ENCODE measurements at regions not wholly inside any gene's neighbourhood (a gene's known extent, or its start where the extent isn't known, plus 50 kb on each side); places are given as distances from the start of the nearest gene placed in this dataset.

- TF ChIP-seq CTCF (IDR thresholded peaks at IDR 0.05; ENCODE audit: extremely low read depth, low read depth, low read length), result no peak
- Histone ChIP-seq H3K4me2 (ENCODE audit: insufficient read depth, low read length) (no peak overlapping the region), H3K4me3 (ENCODE audit: insufficient read depth, low read length) (no peak overlapping the region), H3K9me3 (ENCODE audit: low read depth, low read length) (no peaks in the 10 kb centered on the region), H4K20me1 (ENCODE audit: insufficient read depth, low read length) (no peaks in the 10 kb centered on the region), H2AFZ (ENCODE audit: low read length) (no peak overlapping the region), H3K4me1 (ENCODE audit: insufficient read depth, low read length) (no peaks in the 10 kb centered on the region), H3K79me2 (ENCODE audit: insufficient read depth, low read length) (no peaks in the 10 kb centered on the region), H3K27me3 (ENCODE audit: insufficient read depth, low read length) (no peaks in the 10 kb centered on the region), H3K27ac (ENCODE audit: low read depth, low read length) (no peak overlapping the region), H3K36me3 (ENCODE audit: insufficient read depth, low read length) (no peaks in the 10 kb centered on the region)
- no peak for DNase-seq (ENCODE audit: insufficient read length, low spot score, missing footprints)
Observed at GRCh38 chr13:105273665-105274222, 1261.7 kb downstream of the EFNB2 start.

GRCh38 chr13:105272660-105273631 is 1262.5 kb downstream of the EFNB2 start:
- Histone ChIP-seq H3K79me2 (ENCODE audit: insufficient read depth, low read length) (no peaks in the 10 kb centered on the region), H4K20me1 (ENCODE audit: insufficient read depth, low read length) (no peaks in the 10 kb centered on the region), H3K36me3 (ENCODE audit: insufficient read depth, low read length) (no peaks in the 10 kb centered on the region), H3K27ac (ENCODE audit: low read depth, low read length) (no peak overlapping the region), H3K4me2 (ENCODE audit: insufficient read depth, low read length) (no peak overlapping the region), H3K4me3 (ENCODE audit: insufficient read depth, low read length) (no peak overlapping the region), H3K4me1 (ENCODE audit: insufficient read depth, low read length) (no peaks in the 10 kb centered on the region), H3K27me3 (ENCODE audit: insufficient read depth, low read length) (no peaks in the 10 kb centered on the region), H2AFZ (ENCODE audit: low read length) (no peak overlapping the region), H3K9me3 (ENCODE audit: low read depth, low read length) (no peaks in the 10 kb centered on the region)
- TF ChIP-seq CTCF (IDR thresholded peaks at IDR 0.05; ENCODE audit: extremely low read depth, low read depth, low read length), result no peak
- no peak for DNase-seq (ENCODE audit: insufficient read length, low spot score, missing footprints)

GRCh38 chr13:105266615-105267014 is 1268.8 kb downstream of the EFNB2 start:
- Histone ChIP-seq H3K4me1 (ENCODE audit: insufficient read depth, low read length) (no peaks in the 10 kb centered on the region), H3K4me3 (ENCODE audit: insufficient read depth, low read length) (no peak overlapping the region), H3K36me3 (ENCODE audit: insufficient read depth, low read length) (no peaks in the 10 kb centered on the region), H3K9me3 (ENCODE audit: low read depth, low read length) (no peaks in the 10 kb centered on the region), H4K20me1 (ENCODE audit: insufficient read depth, low read length) (no peaks in the 10 kb centered on the region), H2AFZ (ENCODE audit: low read length) (no peak overlapping the region), H3K4me2 (ENCODE audit: insufficient read depth, low read length) (no peak overlapping the region), H3K27ac (ENCODE audit: low read depth, low read length) (no peak overlapping the region), H3K27me3 (ENCODE audit: insufficient read depth, low read length) (no peaks in the 10 kb centered on the region), H3K79me2 (ENCODE audit: insufficient read depth, low read length) (no peaks in the 10 kb centered on the region)
- TF ChIP-seq CTCF (IDR thresholded peaks at IDR 0.05; ENCODE audit: extremely low read depth, low read depth, low read length), result no peak
- no peak for DNase-seq (ENCODE audit: insufficient read length, low spot score, missing footprints)

- Histone ChIP-seq H3K4me1 (ENCODE audit: insufficient read depth, low read length) (no peaks in the 10 kb centered on the region), H3K27me3 (ENCODE audit: insufficient read depth, low read length) (no peaks in the 10 kb centered on the region), H2AFZ (ENCODE audit: low read length) (no peak overlapping the region), H3K4me2 (ENCODE audit: insufficient read depth, low read length) (no peak overlapping the region), H3K9me3 (ENCODE audit: low read depth, low read length) (no peaks in the 10 kb centered on the region), H3K36me3 (ENCODE audit: insufficient read depth, low read length) (no peaks in the 10 kb centered on the region), H3K79me2 (ENCODE audit: insufficient read depth, low read length) (no peaks in the 10 kb centered on the region), H4K20me1 (ENCODE audit: insufficient read depth, low read length) (no peaks in the 10 kb centered on the region), H3K4me3 (ENCODE audit: insufficient read depth, low read length) (no peak overlapping the region), H3K27ac (ENCODE audit: low read depth, low read length) (no peak overlapping the region)
- no peak for DNase-seq (ENCODE audit: insufficient read length, low spot score, missing footprints)
- TF ChIP-seq CTCF (IDR thresholded peaks at IDR 0.05; ENCODE audit: extremely low read depth, low read depth, low read length), result no peak
Observed at GRCh38 chr13:105262579-105262978, 1272.9 kb downstream of the EFNB2 start.

Data from osteoblast (primary cell).